IPS-15b (cell line): ENCODE measurements at regions not wholly inside any gene's neighbourhood (a gene's known extent, or its start where the extent isn't known, plus 50 kb on each side); places are given as distances from the start of the nearest gene placed in this dataset.

Experiments
- H3K27me3 ChIP-seq: one replicate; pipeline ENCODE4 v1.6.1; 2013; ENCODE audit warnings: low read length; ENCODE audit not compliant: control insufficient read depth, insufficient read depth
- H3K36me3 ChIP-seq: one replicate; pipeline ENCODE4 v1.6.1; 2013; ENCODE audit warnings: low read length; ENCODE audit not compliant: control insufficient read depth, insufficient read depth
- H3K4me1 ChIP-seq: one replicate; pipeline ENCODE4 v1.6.1; 2013; ENCODE audit warnings: mild to moderate bottlenecking, low read length; ENCODE audit not compliant: control insufficient read depth, insufficient read depth
- H3K4me3 ChIP-seq: one replicate; pipeline ENCODE4 v1.5.1; 2013; ENCODE audit warnings: low read depth, low read length
- H3K9ac ChIP-seq: one replicate; pipeline ENCODE4 v1.6.1; 2013; ENCODE audit warnings: low read depth, mild to moderate bottlenecking, low read length
- H3K9me3 ChIP-seq: one replicate; pipeline ENCODE4 v1.6.1; 2013; ENCODE audit warnings: mild to moderate bottlenecking, low read length; ENCODE audit not compliant: control insufficient read depth, insufficient read depth

GRCh38 chr6:120039664-120040063 lies 690.1 kb upstream of the MAN1A1 start:
- Histone ChIP-seq H3K4me3 (no peak overlapping the region), H3K27me3 (no peaks in the 10 kb centered on the region), H3K4me1 (no peaks in the 10 kb centered on the region), H3K9ac (no peak overlapping the region), H3K36me3 (no peaks in the 10 kb centered on the region), H3K9me3 (no peaks in the 10 kb centered on the region)

- no peaks in the 10 kb centered on the region for H3K27me3 ChIP-seq
- no peak overlapping the region for H3K4me3 ChIP-seq
- no peaks in the 10 kb centered on the region for H3K4me1 ChIP-seq
- H3K9me3 ChIP-seq = no peaks in the 10 kb centered on the region
- H3K9ac ChIP-seq = no peak overlapping the region
- H3K36me3 ChIP-seq = no peaks in the 10 kb centered on the region
Measured at GRCh38 chr6:120031837-120032236, 682.3 kb upstream of the MAN1A1 start.

GRCh38 chr6:120026791-120027190 lies 677.2 kb upstream of the MAN1A1 start:
- no peaks in the 10 kb centered on the region for H3K4me1 ChIP-seq
- no peak overlapping the region for H3K9ac ChIP-seq
- no peaks in the 10 kb centered on the region for H3K36me3 ChIP-seq
- no peak overlapping the region for H3K4me3 ChIP-seq
- H3K9me3 ChIP-seq = no peaks in the 10 kb centered on the region
- no peaks in the 10 kb centered on the region for H3K27me3 ChIP-seq

GRCh38 chr6:120010075-120010474 lies 660.5 kb upstream of the MAN1A1 start:
- Histone ChIP-seq H3K27me3 (no peaks in the 10 kb centered on the region), H3K9me3 (no peaks in the 10 kb centered on the region), H3K9ac (no peak overlapping the region), H3K4me3 (no peak overlapping the region), H3K4me1 (no peaks in the 10 kb centered on the region), H3K36me3 (no peaks in the 10 kb centered on the region)

GRCh38 chr6:120005292-120005976 lies 655.9 kb upstream of the MAN1A1 start:
- H3K4me3 ChIP-seq = no peak overlapping the region
- no peaks in the 10 kb centered on the region for H3K9me3 ChIP-seq
- H3K9ac ChIP-seq = no peak overlapping the region
- no peaks in the 10 kb centered on the region for H3K27me3 ChIP-seq
- H3K4me1 ChIP-seq = no peaks in the 10 kb centered on the region
- no peaks in the 10 kb centered on the region for H3K36me3 ChIP-seq

- no peaks in the 10 kb centered on the region for H3K27me3 ChIP-seq
- no peaks in the 10 kb centered on the region for H3K36me3 ChIP-seq
- no peaks in the 10 kb centered on the region for H3K4me1 ChIP-seq
- no peak overlapping the region for H3K4me3 ChIP-seq
- H3K9ac ChIP-seq = no peak overlapping the region
- H3K9me3 ChIP-seq = no peaks in the 10 kb centered on the region
Measured at GRCh38 chr6:119986934-119987549, 637.5 kb upstream of the MAN1A1 start.

GRCh38 chr6:119985952-119986736 lies 636.6 kb upstream of the MAN1A1 start:
- no peaks in the 10 kb centered on the region for H3K36me3 ChIP-seq
- no peaks in the 10 kb centered on the region for H3K27me3 ChIP-seq
- H3K9me3 ChIP-seq = no peaks in the 10 kb centered on the region
- H3K9ac ChIP-seq = no peak overlapping the region
- no peaks in the 10 kb centered on the region for H3K4me1 ChIP-seq
- no peak overlapping the region for H3K4me3 ChIP-seq

GRCh38 chr6:119980802-119981201 lies 631.2 kb upstream of the MAN1A1 start:
- H3K9me3 ChIP-seq = no peaks in the 10 kb centered on the region
- no peaks in the 10 kb centered on the region for H3K27me3 ChIP-seq
- H3K36me3 ChIP-seq = no peaks in the 10 kb centered on the region
- no peak overlapping the region for H3K9ac ChIP-seq
- H3K4me3 ChIP-seq = no peak overlapping the region
- no peaks in the 10 kb centered on the region for H3K4me1 ChIP-seq

GRCh38 chr6:119979862-119980261 lies 630.3 kb upstream of the MAN1A1 start:
- no peaks in the 10 kb centered on the region for H3K4me1 ChIP-seq
- no peak overlapping the region for H3K9ac ChIP-seq
- H3K4me3 ChIP-seq = no peak overlapping the region
- no peaks in the 10 kb centered on the region for H3K9me3 ChIP-seq
- H3K36me3 ChIP-seq = no peaks in the 10 kb centered on the region
- H3K27me3 ChIP-seq = no peaks in the 10 kb centered on the region

- H3K4me3 ChIP-seq = no peak overlapping the region
- H3K27me3 ChIP-seq = no peaks in the 10 kb centered on the region
- H3K4me1 ChIP-seq = no peaks in the 10 kb centered on the region
- H3K9me3 ChIP-seq = no peaks in the 10 kb centered on the region
- no peaks in the 10 kb centered on the region for H3K36me3 ChIP-seq
- no peak overlapping the region for H3K9ac ChIP-seq
Measured at GRCh38 chr6:119978274-119978889, 628.8 kb upstream of the MAN1A1 start.

GRCh38 chr6:119974430-119975159 lies 625.0 kb upstream of the MAN1A1 start:
- no peaks in the 10 kb centered on the region for H3K9me3 ChIP-seq
- H3K9ac ChIP-seq = no peak overlapping the region
- no peaks in the 10 kb centered on the region for H3K36me3 ChIP-seq
- no peaks in the 10 kb centered on the region for H3K4me1 ChIP-seq
- H3K27me3 ChIP-seq = no peaks in the 10 kb centered on the region
- H3K4me3 ChIP-seq = no peak overlapping the region
